Chondrocyte (in vitro differentiated cells): ENCODE measurements at regions not wholly inside any gene's neighbourhood (a gene's known extent, or its start where the extent isn't known, plus 50 kb on each side); places are given as distances from the start of the nearest gene placed in this dataset.
"Not testable (repeated sequence)": the region's sequence is repeated elsewhere in the genome, so short reads cannot be mapped to it uniquely, and the experiment has no call there.

Experiments
- DNase-seq: peaks from one replicate; pipeline ENCODE4 v3.0.0; 2021; ENCODE audit warnings: mixed read lengths, low spot score
- H3K27ac Mint-ChIP-seq: one replicate; pipeline ENCODE4 v1.8.0; 2021; ENCODE audit warnings: mild to moderate bottlenecking, moderate library complexity, mixed read lengths; ENCODE audit not compliant: unreplicated experiment
- H3K27me3 Mint-ChIP-seq: 2 replicates; pipeline ENCODE4 v1.8.0; 2021; ENCODE audit warnings: low read depth, mixed read lengths
- H3K36me3 Mint-ChIP-seq: 2 replicates; pipeline ENCODE4 v1.8.0; 2021; ENCODE audit warnings: low read depth, mixed read lengths
- H3K4me1 Mint-ChIP-seq: 2 replicates; pipeline ENCODE4 v1.8.0; 2021; ENCODE audit warnings: low read depth, mild to moderate bottlenecking, mixed read lengths
- H3K4me3 Mint-ChIP-seq: one replicate; pipeline ENCODE4 v1.8.0; 2021; ENCODE audit warnings: mild to moderate bottlenecking, moderate library complexity, mixed read lengths; ENCODE audit not compliant: unreplicated experiment
- H3K9me3 Mint-ChIP-seq: 2 replicates; pipeline ENCODE4 v1.8.0; 2021; ENCODE audit warnings: low read depth, mixed read lengths
- TF ChIP-seq, protein P1 (sequence below): fragments of 200-600 bp; sonication (generic); IDR thresholded peaks from 2 replicates; pipeline ENCODE4 v1.5.0; 2021; ENCODE audit warnings: antibody characterized with exemption, mild to moderate bottlenecking, moderate library complexity

DNA sequence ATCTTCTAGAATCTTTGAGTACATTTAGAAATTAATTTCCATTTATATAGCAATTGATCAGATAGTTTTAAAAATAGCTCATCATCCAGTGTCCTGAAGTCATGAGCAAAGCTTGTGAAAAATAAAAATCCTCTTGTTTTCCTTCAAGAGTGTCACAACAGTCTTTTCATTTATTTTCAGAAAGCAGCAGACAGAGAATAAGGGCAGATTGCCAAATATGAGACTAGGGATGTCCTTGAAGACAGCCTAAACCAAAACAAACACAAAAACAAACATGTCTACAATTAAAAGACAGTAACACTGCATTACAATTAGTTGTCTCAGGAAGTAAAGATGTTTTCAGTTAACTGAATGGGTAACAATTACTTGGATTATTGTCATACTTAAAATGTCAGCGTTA, 682.8 kb downstream of the TFAP2A start:
- peaks cover 4% of the 10 kb centered on the region for H3K9me3 Mint-ChIP-seq
- no peaks in the 10 kb centered on the region for H3K4me1 Mint-ChIP-seq
- no peak overlapping the region for H3K27ac Mint-ChIP-seq
- no peaks in the 10 kb centered on the region for H3K27me3 Mint-ChIP-seq
- TF ChIP-seq, protein P1, sequence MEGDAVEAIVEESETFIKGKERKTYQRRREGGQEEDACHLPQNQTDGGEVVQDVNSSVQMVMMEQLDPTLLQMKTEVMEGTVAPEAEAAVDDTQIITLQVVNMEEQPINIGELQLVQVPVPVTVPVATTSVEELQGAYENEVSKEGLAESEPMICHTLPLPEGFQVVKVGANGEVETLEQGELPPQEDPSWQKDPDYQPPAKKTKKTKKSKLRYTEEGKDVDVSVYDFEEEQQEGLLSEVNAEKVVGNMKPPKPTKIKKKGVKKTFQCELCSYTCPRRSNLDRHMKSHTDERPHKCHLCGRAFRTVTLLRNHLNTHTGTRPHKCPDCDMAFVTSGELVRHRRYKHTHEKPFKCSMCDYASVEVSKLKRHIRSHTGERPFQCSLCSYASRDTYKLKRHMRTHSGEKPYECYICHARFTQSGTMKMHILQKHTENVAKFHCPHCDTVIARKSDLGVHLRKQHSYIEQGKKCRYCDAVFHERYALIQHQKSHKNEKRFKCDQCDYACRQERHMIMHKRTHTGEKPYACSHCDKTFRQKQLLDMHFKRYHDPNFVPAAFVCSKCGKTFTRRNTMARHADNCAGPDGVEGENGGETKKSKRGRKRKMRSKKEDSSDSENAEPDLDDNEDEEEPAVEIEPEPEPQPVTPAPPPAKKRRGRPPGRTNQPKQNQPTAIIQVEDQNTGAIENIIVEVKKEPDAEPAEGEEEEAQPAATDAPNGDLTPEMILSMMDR, result no peak
- no peak for DNase-seq
- H3K4me3 Mint-ChIP-seq, result no peak overlapping the region
- H3K36me3 Mint-ChIP-seq, result no peaks in the 10 kb centered on the region

DNA sequence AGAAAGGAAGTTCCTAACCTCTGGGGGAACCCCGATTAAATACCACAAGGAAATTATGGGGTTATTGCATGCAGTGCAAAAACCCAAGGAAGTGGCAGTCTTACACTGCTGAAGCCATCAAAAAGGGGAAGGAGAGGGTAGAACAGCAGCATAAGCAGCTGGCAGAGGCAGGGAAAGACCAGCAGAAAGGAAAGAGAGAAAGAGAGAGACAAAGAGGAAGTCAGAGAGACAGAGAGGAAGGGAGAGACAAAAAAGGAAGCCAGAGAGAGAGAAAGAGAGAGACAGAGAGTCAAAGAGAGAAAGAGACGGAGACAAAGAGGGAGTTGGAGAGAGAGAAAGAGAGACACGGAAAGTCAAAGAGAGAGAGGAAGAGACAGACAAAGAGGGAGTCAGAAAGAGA, 689.1 kb downstream of the TFAP2A start:
- not testable (repeated sequence) for H3K9me3 Mint-ChIP-seq, DNase-seq, H3K36me3 Mint-ChIP-seq, H3K27me3 Mint-ChIP-seq, H3K4me3 Mint-ChIP-seq, H3K4me1 Mint-ChIP-seq, H3K27ac Mint-ChIP-seq

DNA sequence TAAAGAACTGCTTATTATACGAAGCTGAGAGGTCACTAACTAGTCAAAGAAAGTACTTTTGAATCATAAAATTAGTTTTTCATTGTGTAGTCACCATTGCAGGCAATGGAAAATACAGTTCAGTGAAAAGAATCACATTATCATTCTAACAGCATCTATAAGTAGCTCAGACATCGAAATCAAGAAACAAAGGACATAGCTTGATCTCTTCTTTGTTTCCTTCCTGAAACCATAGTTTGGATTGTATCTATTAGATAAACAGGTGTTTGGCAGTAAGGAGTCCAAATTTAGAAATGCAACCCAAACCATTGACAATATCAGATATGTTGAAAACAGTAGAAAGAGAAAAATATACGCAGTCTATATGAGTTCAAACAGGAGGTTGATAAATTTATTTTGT, 697.3 kb downstream of the TFAP2A start:
- H3K27ac Mint-ChIP-seq, result no peak overlapping the region
- no peaks in the 10 kb centered on the region for H3K27me3 Mint-ChIP-seq
- H3K4me1 Mint-ChIP-seq, result no peaks in the 10 kb centered on the region
- DNase-seq, result no peak
- TF ChIP-seq, protein P1, result no peak
- H3K4me3 Mint-ChIP-seq, result no peak overlapping the region
- no peaks in the 10 kb centered on the region for H3K36me3 Mint-ChIP-seq
- peaks cover 4% of the 10 kb centered on the region for H3K9me3 Mint-ChIP-seq

DNA sequence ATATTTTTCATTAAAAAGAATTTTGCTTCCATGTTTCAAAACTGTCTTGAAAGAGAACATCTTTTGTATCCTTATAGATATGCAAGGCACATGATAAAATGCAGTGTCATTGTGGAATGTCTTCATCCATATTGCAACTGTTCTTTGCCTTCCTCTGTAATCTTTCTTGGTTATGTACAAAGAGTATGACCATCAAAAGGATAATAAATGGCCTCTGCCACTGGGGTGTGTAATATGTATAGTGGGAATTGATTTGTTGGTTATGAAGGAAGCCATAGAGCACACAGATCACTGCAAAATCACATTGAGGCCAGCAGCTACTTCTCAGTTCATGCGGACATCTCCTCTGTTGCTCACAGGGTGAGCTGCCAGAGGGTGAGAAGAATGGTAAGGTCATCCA, 703.5 kb downstream of the TFAP2A start:
- H3K4me1 Mint-ChIP-seq, result no peaks in the 10 kb centered on the region
- H3K36me3 Mint-ChIP-seq, result no peaks in the 10 kb centered on the region
- H3K27me3 Mint-ChIP-seq, result no peaks in the 10 kb centered on the region
- H3K4me3 Mint-ChIP-seq, result no peak overlapping the region
- no peak overlapping the region for H3K27ac Mint-ChIP-seq
- DNase-seq, result no peak
- no peaks in the 10 kb centered on the region for H3K9me3 Mint-ChIP-seq
- TF ChIP-seq, protein P1, result no peak

DNA sequence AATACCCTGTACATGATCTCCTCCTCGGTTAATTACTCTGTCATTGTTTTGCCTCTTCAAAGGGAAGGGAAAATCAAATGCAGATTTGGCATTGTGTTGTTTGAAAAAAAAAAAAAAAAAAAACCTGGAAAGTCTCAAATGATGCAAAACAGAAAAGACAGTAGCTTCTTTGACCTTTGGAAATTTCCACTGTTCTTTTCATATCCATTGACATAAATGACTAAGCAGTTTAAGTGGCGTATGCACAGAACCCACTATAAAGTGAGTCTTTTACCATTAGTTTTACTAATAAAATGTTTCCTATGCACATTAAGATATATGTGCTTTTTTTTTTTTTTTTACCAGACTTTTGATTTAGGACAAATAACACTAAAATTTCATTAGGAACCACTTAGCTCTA, 704.3 kb downstream of the TFAP2A start:
- DNase-seq, result no peak
- TF ChIP-seq, protein P1, result no peak
- H3K4me3 Mint-ChIP-seq, result no peak overlapping the region
- H3K27ac Mint-ChIP-seq, result no peak overlapping the region
- no peaks in the 10 kb centered on the region for H3K9me3 Mint-ChIP-seq
- H3K4me1 Mint-ChIP-seq, result no peaks in the 10 kb centered on the region
- H3K27me3 Mint-ChIP-seq, result no peaks in the 10 kb centered on the region
- H3K36me3 Mint-ChIP-seq, result no peaks in the 10 kb centered on the region

DNA sequence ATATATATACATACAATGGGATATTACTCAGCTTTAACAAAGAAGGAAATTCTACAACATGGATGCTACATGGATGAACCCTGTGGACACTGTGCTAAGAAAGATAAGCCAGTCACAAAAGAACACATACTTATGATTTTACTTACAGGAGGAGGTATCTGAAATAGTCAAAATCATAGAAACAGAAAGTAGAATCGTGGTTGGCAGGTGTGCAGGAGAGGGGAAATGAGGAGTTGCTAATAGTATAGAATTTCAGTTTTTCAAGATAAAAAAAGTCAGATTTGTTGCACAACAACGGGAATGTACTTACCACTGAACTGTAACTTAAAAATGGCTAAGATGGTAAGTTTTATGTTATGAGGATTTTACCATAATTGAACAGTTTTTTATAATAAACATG, 706.3 kb downstream of the TFAP2A start:
- Mint-ChIP-seq H3K27me3 (no peaks in the 10 kb centered on the region), H3K4me1 (no peaks in the 10 kb centered on the region), H3K9me3 (no peaks in the 10 kb centered on the region), H3K27ac (no peak overlapping the region), H3K36me3 (no peaks in the 10 kb centered on the region), H3K4me3 (no peak overlapping the region)
- no peak for DNase-seq
- TF ChIP-seq, protein P1, result no peak
